M059J (cell line): ENCODE measurements at regions not wholly inside any gene's neighbourhood (a gene's known extent, or its start where the extent isn't known, plus 50 kb on each side); places are given as distances from the start of the nearest gene placed in this dataset.

Source experiments
- DNase-seq: peaks from one replicate; pipeline ENCODE4 v3.0.0-alpha.2; 2012; ENCODE audit warnings: low read depth

DNA sequence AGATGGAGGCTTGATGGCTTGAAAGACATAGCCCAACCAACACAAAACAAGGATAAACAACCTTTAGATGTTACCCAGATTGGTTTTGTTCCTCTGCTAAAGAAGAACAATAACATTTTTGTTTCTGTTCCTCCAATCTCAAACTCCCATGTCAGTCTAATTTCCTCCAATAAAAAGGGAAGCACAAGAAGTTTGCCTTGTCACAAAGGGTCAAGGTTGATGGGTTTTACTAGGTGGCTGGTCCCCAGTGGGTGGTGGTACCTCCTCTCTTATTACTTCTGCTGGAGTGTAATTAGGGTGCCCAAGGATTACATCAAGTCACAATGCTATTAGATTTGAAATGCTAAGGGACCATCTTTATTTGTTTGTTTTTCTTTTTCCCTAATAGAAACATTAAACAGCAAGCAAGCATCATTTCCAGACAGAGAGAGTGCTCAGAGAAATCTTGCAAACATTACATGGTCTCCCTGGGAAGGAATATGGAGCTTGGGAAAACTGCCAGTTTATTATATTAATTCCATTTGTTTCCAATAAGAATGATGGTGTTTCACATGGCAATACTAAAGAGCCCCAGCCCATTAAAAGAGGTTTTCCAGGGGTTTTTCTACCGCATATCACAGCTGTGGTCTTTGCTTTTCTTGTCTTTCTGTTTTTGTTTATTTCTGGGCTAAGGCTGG is 78.3 kb upstream of the AOAH start:
- no peak for DNase-seq

GRCh38 chr7:36796850-36797536 is 72.7 kb upstream of the AOAH start:
- no peak for DNase-seq

GRCh38 chr7:36795451-36796021 is 71.2 kb upstream of the AOAH start:
- no peak for DNase-seq

DNA sequence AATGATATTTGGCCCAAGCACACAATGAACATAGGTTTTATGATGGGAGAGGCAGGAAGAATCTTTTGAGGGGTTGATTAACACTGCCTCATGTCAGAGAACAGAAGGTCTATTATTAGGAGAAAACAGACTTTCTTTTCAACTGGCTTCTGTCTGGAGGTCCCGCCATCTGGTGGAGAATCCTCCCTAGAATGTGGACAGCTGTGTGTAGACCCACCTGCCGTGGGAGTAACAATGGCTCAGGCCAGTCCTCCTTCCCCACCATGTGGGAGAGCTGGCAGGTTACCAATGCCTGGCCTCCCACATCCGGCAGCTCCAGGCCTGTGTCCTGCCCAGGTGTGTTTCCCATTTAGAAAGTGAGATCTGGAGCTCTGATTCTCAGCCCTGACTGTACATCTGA is 70.4 kb upstream of the AOAH start:
- DNase-seq: no peak

DNA sequence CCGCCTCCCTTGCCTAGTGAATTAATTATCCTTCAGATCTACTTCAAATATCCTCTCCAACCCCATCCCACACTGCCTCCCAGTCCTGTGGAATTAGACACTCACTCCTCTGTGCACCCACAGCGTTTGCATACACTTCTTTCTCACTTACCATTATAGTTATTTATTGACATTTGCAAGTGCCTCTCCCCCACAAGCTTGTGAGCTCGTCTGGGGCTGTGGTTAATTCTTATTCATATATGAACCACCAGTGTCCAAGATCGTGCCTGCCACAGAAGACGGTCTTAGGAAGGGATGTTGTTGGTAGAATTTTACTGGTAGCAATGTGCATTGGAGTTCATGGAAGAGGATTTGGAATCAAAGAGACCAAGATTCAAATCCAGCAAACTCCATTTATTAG is 68.1 kb upstream of the AOAH start:
- no peak for DNase-seq

GRCh38 chr7:36790311-36790787 is 66.1 kb upstream of the AOAH start:
- DNase-seq: no peak

- DNase-seq: no peak
Measured at GRCh38 chr7:36788825-36789470, 64.7 kb upstream of the AOAH start.

DNA sequence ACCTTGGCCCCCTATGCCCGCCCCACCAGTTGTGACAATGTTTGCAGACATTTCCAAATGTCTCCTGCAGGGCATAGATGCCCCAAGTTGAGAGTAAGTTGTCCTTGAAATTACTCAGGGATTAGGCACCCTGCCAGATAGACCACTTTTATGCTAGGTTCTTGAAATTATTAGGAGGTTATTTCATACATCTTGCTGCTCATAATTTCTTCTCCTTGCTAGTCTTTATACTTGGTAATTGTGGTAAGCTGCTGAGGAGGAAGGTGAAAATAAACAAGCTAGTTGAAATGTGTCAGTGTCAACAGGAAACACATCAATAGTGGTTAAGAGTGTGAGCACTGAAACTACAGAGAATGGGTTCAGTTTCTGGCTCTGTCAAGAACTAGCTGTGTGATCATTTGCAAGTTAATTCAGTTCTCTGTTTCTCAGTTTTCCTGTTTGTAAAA is 63.7 kb upstream of the AOAH start:
- no peak for DNase-seq

DNA sequence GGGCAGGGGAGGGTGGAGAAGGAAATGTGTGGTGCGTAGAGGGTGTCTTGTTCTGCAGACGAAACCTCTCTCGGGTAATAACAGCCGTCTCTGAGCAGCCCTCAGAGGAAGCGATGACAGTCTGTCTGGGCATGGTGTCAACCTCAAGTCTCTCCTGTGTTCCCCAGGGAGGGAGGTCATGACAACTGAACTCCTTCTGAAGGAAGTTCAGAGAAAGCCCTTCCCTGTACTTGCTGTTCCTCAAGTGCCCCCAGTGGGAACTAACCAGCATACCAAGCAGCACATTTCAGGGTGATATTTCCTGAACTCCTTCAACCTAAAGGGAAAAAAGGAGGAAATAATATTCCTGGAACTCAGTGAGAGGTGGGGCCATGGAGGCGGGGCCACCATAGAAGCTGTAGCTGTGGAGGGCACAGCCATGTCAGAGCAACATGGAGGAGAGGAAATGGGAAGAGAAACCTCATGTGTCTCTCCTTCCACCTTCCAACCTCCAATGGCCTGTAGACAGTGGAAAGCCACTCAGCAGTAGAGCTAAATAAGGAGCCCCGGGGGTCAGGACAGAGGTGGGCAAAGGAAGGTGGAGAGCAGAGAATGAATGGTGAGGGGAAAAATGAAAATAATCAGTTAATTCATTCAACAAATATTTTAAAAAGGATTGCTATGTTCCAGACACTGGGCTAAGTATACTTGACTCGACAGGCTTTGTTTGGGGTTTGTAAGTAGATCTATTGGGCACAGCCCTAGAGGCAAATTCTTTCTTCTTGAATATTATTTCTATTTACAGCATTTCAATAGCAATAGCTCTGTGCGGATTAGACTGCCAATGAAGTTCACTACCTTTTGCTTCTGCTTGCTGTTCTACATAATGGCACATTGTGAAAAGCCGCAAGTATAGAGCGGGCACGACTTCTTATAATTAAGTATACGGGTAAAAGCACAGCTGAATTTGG is 61.0 kb upstream of the AOAH start:
- no peak for DNase-seq

- no peak for DNase-seq
Measured at GRCh38 chr7:36781011-36781738, 56.9 kb upstream of the AOAH start.

DNA sequence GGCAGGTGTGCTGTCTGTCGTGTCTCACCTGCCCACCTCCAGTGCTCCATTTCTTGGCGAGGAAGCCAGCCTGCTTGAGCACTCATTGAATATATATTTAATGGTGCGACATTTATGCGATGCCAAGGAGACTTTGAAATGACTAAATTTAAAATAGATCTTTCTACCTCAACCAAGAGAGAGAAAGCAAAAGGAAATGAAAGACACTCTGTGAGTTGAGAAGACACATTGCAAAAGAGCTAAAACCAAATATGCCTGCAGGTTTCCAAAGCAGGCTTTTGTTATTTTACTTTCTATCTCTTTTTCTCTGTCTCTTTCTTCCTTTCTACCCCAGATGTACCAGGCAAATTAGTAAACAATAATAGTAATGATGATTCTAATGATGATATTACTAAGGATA is 53.6 kb upstream of the AOAH start:
- no peak for DNase-seq

GRCh38 chr7:36777062-36777461 is 52.8 kb upstream of the AOAH start:
- DNase-seq: no peak

DNA sequence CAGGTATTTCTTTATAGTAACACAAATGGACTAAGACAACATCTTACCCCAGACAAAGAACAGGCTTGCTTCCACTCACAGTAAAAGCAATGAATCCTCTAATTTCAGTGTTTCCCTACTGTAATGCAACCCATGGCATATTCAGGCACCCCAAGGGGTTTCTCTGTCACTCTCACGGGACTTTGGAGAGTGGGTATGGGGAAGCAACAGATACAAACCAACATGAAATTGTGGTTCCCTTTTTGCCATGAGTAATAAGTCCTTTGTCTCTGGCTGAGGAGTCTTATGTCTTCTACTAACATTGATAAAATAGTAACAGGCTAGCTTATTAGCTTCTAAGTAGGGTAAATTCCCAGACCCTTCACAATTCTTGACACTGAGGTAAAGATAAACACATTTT is 51.4 kb upstream of the AOAH start:
- DNase-seq: no peak

DNA sequence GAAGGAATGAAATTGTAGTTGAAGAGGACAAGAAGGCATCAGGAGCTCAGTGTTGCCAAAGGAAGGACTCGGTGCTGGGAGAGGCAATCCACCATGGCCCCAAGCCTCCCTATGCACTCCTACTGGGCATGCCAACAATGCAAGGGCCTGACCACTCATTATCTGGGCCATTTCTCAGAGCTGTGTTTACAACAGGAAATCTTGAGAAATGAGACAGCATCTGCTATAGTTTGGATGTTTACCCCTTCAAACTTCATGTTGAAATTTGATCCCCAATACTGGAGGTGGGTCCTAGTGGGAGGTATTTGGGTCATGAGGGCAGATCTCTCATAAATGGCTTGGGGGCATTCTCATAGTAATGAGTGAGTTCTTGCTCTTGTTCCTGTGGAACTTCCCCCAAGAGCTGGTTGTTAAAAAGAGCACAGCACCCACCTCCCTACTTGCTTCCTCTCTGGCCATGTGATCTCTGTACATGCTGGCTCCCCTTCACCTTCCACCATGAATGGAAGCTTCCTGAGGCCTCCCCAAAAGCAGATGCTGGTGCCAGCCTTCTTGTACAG is 50.8 kb upstream of the AOAH start:
- DNase-seq: peak; percentile 91
